Neural progenitor cell (in vitro differentiated cells): ENCODE measurements at regions not wholly inside any gene's neighbourhood (a gene's known extent, or its start where the extent isn't known, plus 50 kb on each side); places are given as distances from the start of the nearest gene placed in this dataset.

Experiments used
- DNase-seq: peaks from one replicate; pipeline ENCODE4 v3.0.0-alpha.2; 2016; ENCODE audit warnings: low spot score
- H2AFZ ChIP-seq: fragments of 200-600 bp; sonication (generic); replicated peaks from 2 replicates; pipeline ENCODE4 v1.6.1; 2016; ENCODE audit warnings: antibody characterized with exemption
- H3F3A ChIP-seq: fragments of 200-600 bp; sonication (generic); 2 replicates; pipeline ENCODE4 v1.6.1; 2016; ENCODE audit warnings: antibody characterized with exemption, low read depth
- H3K27ac ChIP-seq: fragments of 200-600 bp; sonication (generic); 2 replicates; pipeline ENCODE4 v1.5.1; 2016; ENCODE audit warnings: mild to moderate bottlenecking
- H3K27me3 ChIP-seq: fragments of 200-600 bp; sonication (generic); 2 replicates; pipeline ENCODE4 v1.6.1; 2016; ENCODE audit warnings: mild to moderate bottlenecking, moderate library complexity
- H3K36me3 ChIP-seq: fragments of 200-600 bp; sonication (generic); 2 replicates; pipeline ENCODE4 v1.5.1; 2016
- H3K4me1 ChIP-seq: fragments of 200-600 bp; sonication (generic); 2 replicates; pipeline ENCODE4 v1.6.1; 2016; ENCODE audit warnings: mixed run types
- H3K4me2 ChIP-seq: fragments of 200-600 bp; sonication (generic); 2 replicates; pipeline ENCODE4 v1.6.1; 2016
- H3K4me3 ChIP-seq: fragments of 200-600 bp; sonication (generic); 2 replicates; pipeline ENCODE4 v1.5.1; 2016
- H3K79me2 ChIP-seq: fragments of 200-600 bp; sonication (generic); 2 replicates; pipeline ENCODE4 v1.6.1; 2016; ENCODE audit warnings: low read depth
- H3K9ac ChIP-seq: fragments of 200-600 bp; sonication (generic); 2 replicates; pipeline ENCODE4 v1.6.1; 2016
- H3K9me3 ChIP-seq: fragments of 200-600 bp; sonication (generic); 2 replicates; pipeline ENCODE4 v1.5.1; 2016; ENCODE audit warnings: low read depth
- H4K20me1 ChIP-seq: fragments of 200-600 bp; sonication (generic); 2 replicates; pipeline ENCODE4 v1.6.1; 2016; ENCODE audit warnings: low read depth
- H3K27ac Mint-ChIP-seq: 3 replicates; pipeline ENCODE4 v1.8.0; 2021; ENCODE audit warnings: mixed read lengths
- H3K27me3 Mint-ChIP-seq: 2 replicates; pipeline ENCODE4 v1.8.0; 2022; ENCODE audit warnings: low read depth, mild to moderate bottlenecking, inconsistent platforms, moderate library complexity, mixed read lengths; ENCODE audit not compliant: insufficient read depth
- H3K36me3 Mint-ChIP-seq: 3 replicates; pipeline ENCODE4 v1.8.0; 2021; ENCODE audit warnings: mixed read lengths
- H3K4me1 Mint-ChIP-seq: 3 replicates; pipeline ENCODE4 v1.8.0; 2021; ENCODE audit warnings: mixed read lengths
- H3K4me3 Mint-ChIP-seq: 3 replicates; pipeline ENCODE4 v1.8.0; 2021; ENCODE audit warnings: mild to moderate bottlenecking, moderate library complexity, mixed read lengths
- H3K9me3 Mint-ChIP-seq: 3 replicates; pipeline ENCODE4 v1.8.0; 2020; ENCODE audit warnings: mixed read lengths
- EZH2 ChIP-seq: fragments of 200-600 bp; sonication (generic); IDR thresholded peaks from 2 replicates; pipeline ENCODE4 v1.6.1; 2017; ENCODE audit warnings: antibody characterized with exemption, mild to moderate bottlenecking, moderate library complexity
- EZH2phosphoT487 ChIP-seq: fragments of 200-600 bp; sonication (generic); IDR thresholded peaks from 2 replicates; pipeline ENCODE4 v1.6.1; 2017; ENCODE audit warnings: antibody characterized with exemption
- TF ChIP-seq, protein P1 (sequence below): fragments of 200-600 bp; sonication (generic); IDR thresholded peaks from 2 replicates; pipeline ENCODE4 v1.5.1; 2017; ENCODE audit warnings: antibody characterized with exemption, mild to moderate bottlenecking

DNA sequence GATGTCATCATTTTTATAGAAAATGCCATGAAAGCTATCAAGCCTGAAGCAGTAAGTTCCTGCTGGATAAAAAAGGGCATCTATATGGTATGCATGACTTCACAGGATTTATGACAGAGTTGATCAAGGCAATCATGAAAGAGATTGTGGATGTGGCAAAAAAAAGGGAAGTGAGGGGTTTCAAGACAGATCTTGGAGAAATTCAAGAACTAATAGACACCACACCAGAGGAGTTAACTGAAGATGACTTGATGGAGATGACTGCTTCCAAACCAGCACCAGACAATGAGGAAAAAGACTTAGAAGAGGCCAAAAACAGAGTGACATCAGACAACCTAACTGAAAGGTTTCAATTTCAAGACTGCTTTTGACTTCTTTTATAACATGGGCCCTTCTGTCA is 691.1 kb upstream of the SLC10A2 start:
- no peaks in the 10 kb centered on the region for H3F3A ChIP-seq
- no peaks in the 10 kb centered on the region for H3K79me2 ChIP-seq
- H3K36me3 Mint-ChIP-seq = no peaks in the 10 kb centered on the region
- no peaks in the 10 kb centered on the region for H4K20me1 ChIP-seq
- no peak overlapping the region for H3K4me3 ChIP-seq
- H3K4me1 Mint-ChIP-seq = no peaks in the 10 kb centered on the region
- H3K27me3 ChIP-seq = no peaks in the 10 kb centered on the region
- no peaks in the 10 kb centered on the region for H3K9me3 ChIP-seq
- no peak overlapping the region for H3K4me3 Mint-ChIP-seq
- H3K4me1 ChIP-seq = no peaks in the 10 kb centered on the region
- H3K27ac Mint-ChIP-seq = no peak overlapping the region
- no peaks in the 10 kb centered on the region for H3K27me3 Mint-ChIP-seq
- TF ChIP-seq EZH2phosphoT487 (no peak), EZH2 (no peak)
- TF ChIP-seq, protein P1, sequence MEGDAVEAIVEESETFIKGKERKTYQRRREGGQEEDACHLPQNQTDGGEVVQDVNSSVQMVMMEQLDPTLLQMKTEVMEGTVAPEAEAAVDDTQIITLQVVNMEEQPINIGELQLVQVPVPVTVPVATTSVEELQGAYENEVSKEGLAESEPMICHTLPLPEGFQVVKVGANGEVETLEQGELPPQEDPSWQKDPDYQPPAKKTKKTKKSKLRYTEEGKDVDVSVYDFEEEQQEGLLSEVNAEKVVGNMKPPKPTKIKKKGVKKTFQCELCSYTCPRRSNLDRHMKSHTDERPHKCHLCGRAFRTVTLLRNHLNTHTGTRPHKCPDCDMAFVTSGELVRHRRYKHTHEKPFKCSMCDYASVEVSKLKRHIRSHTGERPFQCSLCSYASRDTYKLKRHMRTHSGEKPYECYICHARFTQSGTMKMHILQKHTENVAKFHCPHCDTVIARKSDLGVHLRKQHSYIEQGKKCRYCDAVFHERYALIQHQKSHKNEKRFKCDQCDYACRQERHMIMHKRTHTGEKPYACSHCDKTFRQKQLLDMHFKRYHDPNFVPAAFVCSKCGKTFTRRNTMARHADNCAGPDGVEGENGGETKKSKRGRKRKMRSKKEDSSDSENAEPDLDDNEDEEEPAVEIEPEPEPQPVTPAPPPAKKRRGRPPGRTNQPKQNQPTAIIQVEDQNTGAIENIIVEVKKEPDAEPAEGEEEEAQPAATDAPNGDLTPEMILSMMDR = no peak
- DNase-seq = no peak
- H3K4me2 ChIP-seq = no peak overlapping the region
- H3K9me3 Mint-ChIP-seq = no peaks in the 10 kb centered on the region
- no peak overlapping the region for H3K27ac ChIP-seq
- no peaks in the 10 kb centered on the region for H3K36me3 ChIP-seq
- H2AFZ ChIP-seq = no peak overlapping the region
- H3K9ac ChIP-seq = no peak overlapping the region

DNA sequence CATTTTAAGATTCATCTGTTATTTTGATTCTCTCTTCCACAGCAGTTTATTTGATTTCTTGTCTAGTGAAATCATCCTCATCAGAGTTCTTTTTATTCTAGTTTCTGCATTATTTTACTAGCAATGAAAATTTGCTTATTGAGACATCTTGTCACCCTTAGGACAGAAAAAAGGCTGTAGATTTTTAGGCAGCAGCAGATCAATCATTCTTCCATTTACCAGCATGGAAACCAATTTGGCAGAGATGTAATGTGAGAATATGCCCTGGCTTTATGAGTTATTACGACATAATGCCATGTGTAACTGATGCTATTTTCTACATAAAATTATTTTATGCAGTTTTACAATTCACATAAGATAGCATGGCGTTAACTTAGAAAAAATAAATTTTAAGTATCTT is 688.6 kb upstream of the SLC10A2 start:
- H3K27me3 Mint-ChIP-seq = no peaks in the 10 kb centered on the region
- Histone ChIP-seq H3K27me3 (no peaks in the 10 kb centered on the region), H3K79me2 (no peaks in the 10 kb centered on the region), H3F3A (no peaks in the 10 kb centered on the region), H3K4me1 (no peaks in the 10 kb centered on the region), H3K27ac (no peak overlapping the region), H4K20me1 (no peaks in the 10 kb centered on the region), H2AFZ (no peak overlapping the region), H3K36me3 (no peaks in the 10 kb centered on the region), H3K4me2 (no peak overlapping the region), H3K4me3 (no peak overlapping the region), H3K9ac (no peak overlapping the region), H3K9me3 (no peaks in the 10 kb centered on the region)
- H3K9me3 Mint-ChIP-seq = no peaks in the 10 kb centered on the region
- no peak overlapping the region for H3K27ac Mint-ChIP-seq
- no peak for TF ChIP-seq EZH2phosphoT487
- TF ChIP-seq, protein P1 = no peak
- TF ChIP-seq EZH2 = no peak
- no peaks in the 10 kb centered on the region for H3K4me1 Mint-ChIP-seq
- no peaks in the 10 kb centered on the region for H3K36me3 Mint-ChIP-seq
- DNase-seq = no peak
- H3K4me3 Mint-ChIP-seq = no peak overlapping the region

DNA sequence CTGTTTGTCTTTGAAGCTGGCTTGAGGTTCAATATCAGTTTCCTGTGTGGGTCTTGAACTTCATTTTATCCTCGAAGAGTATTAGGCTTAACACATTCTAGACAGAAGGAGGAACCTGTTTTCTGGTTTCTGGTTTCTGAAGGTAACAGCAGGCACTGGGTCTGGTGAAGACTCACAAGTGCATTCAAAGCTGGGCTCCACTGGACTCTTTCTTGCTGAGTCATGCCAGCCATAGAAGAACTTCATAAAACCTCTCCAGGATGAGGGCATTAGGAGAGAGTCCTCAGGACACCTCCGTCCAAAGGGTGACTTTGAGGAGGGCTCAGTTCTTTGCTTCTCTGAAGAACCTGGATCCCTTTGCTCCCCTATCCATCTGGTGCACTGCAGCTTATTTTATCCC is 668.6 kb upstream of the SLC10A2 start:
- Histone ChIP-seq H3K4me3 (no peak overlapping the region), H3K79me2 (no peaks in the 10 kb centered on the region), H3K4me2 (no peak overlapping the region), H3K36me3 (no peaks in the 10 kb centered on the region), H3K27ac (no peak overlapping the region), H3K9ac (no peak overlapping the region), H3K9me3 (no peaks in the 10 kb centered on the region), H3K4me1 (no peaks in the 10 kb centered on the region), H4K20me1 (no peaks in the 10 kb centered on the region), H3F3A (no peaks in the 10 kb centered on the region), H2AFZ (no peak overlapping the region), H3K27me3 (no peaks in the 10 kb centered on the region)
- Mint-ChIP-seq H3K27ac (no peak overlapping the region), H3K4me1 (no peaks in the 10 kb centered on the region), H3K27me3 (no peaks in the 10 kb centered on the region), H3K9me3 (no peaks in the 10 kb centered on the region), H3K36me3 (no peaks in the 10 kb centered on the region), H3K4me3 (no peak overlapping the region)
- DNase-seq = no peak
- TF ChIP-seq EZH2phosphoT487 (no peak), EZH2 (no peak)
- TF ChIP-seq, protein P1 = no peak

DNA sequence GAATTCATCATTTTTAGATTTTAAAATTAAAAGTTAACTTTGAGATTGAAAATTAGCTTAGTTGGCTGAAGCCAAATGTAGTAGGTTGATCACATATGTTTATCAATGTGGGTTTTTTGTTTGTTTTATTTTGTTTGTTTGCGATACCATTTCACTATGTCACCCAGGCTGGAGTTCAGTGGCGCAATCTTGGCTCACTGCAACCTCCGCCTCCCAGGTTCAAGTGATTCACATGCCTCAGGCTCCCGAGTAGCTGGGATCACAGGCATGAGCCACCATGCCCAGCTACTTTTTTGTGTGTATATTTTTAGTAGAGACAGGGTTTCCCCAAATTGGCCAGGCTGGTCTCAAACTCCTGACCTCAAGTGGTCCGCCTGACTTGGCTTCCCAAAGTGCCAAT is 665.7 kb upstream of the SLC10A2 start:
- H3K27ac Mint-ChIP-seq = no peak overlapping the region
- H3K4me2 ChIP-seq = no peak overlapping the region
- TF ChIP-seq, protein P1 = no peak
- no peak for TF ChIP-seq EZH2phosphoT487
- TF ChIP-seq EZH2 = no peak

More for the DNA sequence above, 665.7 kb upstream of the SLC10A2 start:
- H3F3A ChIP-seq = no peaks in the 10 kb centered on the region
- H3K27ac ChIP-seq = no peak overlapping the region
- no peak overlapping the region for H3K9ac ChIP-seq
- Mint-ChIP-seq H3K36me3 (no peaks in the 10 kb centered on the region), H3K4me1 (no peaks in the 10 kb centered on the region), H3K9me3 (no peaks in the 10 kb centered on the region), H3K4me3 (no peak overlapping the region), H3K27me3 (no peaks in the 10 kb centered on the region)
- DNase-seq = no peak
- no peak overlapping the region for H2AFZ ChIP-seq
- H3K9me3 ChIP-seq = no peaks in the 10 kb centered on the region
- H3K79me2 ChIP-seq = no peaks in the 10 kb centered on the region
- H3K27me3 ChIP-seq = no peaks in the 10 kb centered on the region
- H3K36me3 ChIP-seq = no peaks in the 10 kb centered on the region
- H4K20me1 ChIP-seq = no peaks in the 10 kb centered on the region
- H3K4me1 ChIP-seq = no peaks in the 10 kb centered on the region
- H3K4me3 ChIP-seq = no peak overlapping the region
